ENCODE measurements at regions not wholly inside any gene's neighbourhood (a gene's known extent, or its start where the extent isn't known, plus 50 kb on each side); places are given as distances from the start of the nearest gene placed in this dataset.

DNA sequence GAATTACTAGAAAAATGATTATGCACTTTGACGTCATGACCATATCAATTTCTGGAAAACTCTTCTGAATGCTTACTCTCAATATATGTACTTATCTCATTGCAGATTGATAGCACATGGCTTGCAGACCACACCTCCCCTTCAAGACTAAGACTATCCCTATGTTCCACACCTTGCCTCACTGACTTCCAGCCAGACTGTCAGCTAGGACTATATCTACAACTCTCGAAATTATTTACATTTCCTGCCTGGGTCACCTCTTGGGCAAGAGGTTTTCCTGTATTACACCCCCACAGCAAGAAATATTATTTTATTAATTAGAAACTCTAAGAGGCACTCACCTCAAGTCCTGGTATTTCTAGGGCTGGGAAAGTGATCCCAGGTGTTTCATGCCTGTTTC is 236.6 kb downstream of the CYRIA start:
- TF ChIP-seq TARDBP (IDR thresholded peaks at IDR 0.05) (no peak), SP1 (IDR thresholded peaks at IDR 0.05) (no peak), HDGF (IDR thresholded peaks at IDR 0.05; ENCODE audit: borderline replicate concordance) (no peak), FOXM1 (IDR thresholded peaks at IDR 0.05; ENCODE audit: borderline replicate concordance) (no peak), ARNT (IDR thresholded peaks at IDR 0.05) (no peak), BHLHE40 (IDR thresholded peaks at IDR 0.05; ENCODE audit: borderline replicate concordance) (no peak), FOXA1 (IDR thresholded peaks at IDR 0.05) (no peak)
- TF ChIP-seq, protein P1, sequence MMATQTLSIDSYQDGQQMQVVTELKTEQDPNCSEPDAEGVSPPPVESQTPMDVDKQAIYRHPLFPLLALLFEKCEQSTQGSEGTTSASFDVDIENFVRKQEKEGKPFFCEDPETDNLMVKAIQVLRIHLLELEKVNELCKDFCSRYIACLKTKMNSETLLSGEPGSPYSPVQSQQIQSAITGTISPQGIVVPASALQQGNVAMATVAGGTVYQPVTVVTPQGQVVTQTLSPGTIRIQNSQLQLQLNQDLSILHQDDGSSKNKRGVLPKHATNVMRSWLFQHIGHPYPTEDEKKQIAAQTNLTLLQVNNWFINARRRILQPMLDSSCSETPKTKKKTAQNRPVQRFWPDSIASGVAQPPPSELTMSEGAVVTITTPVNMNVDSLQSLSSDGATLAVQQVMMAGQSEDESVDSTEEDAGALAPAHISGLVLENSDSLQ (IDR thresholded peaks at IDR 0.05): no peak
